ENCODE measurements at regions not wholly inside any gene's neighbourhood (a gene's known extent, or its start where the extent isn't known, plus 50 kb on each side); places are given as distances from the start of the nearest gene placed in this dataset.

- H3K36me3 ChIP-seq (ENCODE audit: control insufficient read depth, insufficient read depth, low read length), result no peaks in the 10 kb centered on the region
- no peak for DNase-seq (ENCODE audit: extremely low read depth, insufficient read length)
- no peaks in the 10 kb centered on the region for H3K27me3 ChIP-seq (replicated peaks; ENCODE audit: control insufficient read depth, insufficient read depth, low read length)
- TF ChIP-seq CTCF (IDR thresholded peaks at IDR 0.05; ENCODE audit: insufficient read depth, low read length, poor library complexity, severe bottlenecking), result no peak
- no peak overlapping the region for H3K4me3 ChIP-seq (replicated peaks; ENCODE audit: low read depth, low read length)
Measured at GRCh38 chr2:160908157-160908556, 252.1 kb upstream of the TANK start.

GRCh38 chr2:160909781-160910242, 250.4 kb upstream of the TANK start:
- no peaks in the 10 kb centered on the region for H3K27me3 ChIP-seq (replicated peaks; ENCODE audit: control insufficient read depth, insufficient read depth, low read length)
- no peak for TF ChIP-seq CTCF (IDR thresholded peaks at IDR 0.05; ENCODE audit: insufficient read depth, low read length, poor library complexity, severe bottlenecking)
- no peak overlapping the region for H3K4me3 ChIP-seq (replicated peaks; ENCODE audit: low read depth, low read length)
- H3K36me3 ChIP-seq (ENCODE audit: control insufficient read depth, insufficient read depth, low read length), result no peaks in the 10 kb centered on the region
- DNase-seq (ENCODE audit: extremely low read depth, insufficient read length), result no peak

DNA sequence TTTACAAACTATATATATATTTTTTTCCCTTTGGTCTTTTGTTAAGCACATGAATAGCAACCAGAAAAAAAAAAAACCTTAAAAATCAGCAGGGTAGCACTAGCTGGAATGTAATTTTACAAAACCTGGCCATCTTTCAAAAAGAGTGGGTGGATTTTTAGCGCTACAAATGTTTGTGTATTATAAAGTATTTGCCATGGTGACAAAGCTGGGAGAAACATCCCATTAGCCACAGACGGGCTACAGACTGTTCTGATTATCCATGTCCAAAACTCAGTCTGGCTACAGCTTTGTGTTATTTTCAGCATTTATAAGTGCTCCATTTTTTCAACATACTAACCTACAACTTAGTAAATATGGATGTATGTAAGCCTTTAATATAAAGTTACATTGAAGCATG, 249.5 kb upstream of the TANK start:
- no peak for TF ChIP-seq CTCF (IDR thresholded peaks at IDR 0.05; ENCODE audit: insufficient read depth, low read length, poor library complexity, severe bottlenecking)
- Histone ChIP-seq H3K4me3 (replicated peaks; ENCODE audit: low read depth, low read length) (no peak overlapping the region), H3K27me3 (replicated peaks; ENCODE audit: control insufficient read depth, insufficient read depth, low read length) (no peaks in the 10 kb centered on the region), H3K36me3 (ENCODE audit: control insufficient read depth, insufficient read depth, low read length) (no peaks in the 10 kb centered on the region)
- no peak for DNase-seq (ENCODE audit: extremely low read depth, insufficient read length)

DNA sequence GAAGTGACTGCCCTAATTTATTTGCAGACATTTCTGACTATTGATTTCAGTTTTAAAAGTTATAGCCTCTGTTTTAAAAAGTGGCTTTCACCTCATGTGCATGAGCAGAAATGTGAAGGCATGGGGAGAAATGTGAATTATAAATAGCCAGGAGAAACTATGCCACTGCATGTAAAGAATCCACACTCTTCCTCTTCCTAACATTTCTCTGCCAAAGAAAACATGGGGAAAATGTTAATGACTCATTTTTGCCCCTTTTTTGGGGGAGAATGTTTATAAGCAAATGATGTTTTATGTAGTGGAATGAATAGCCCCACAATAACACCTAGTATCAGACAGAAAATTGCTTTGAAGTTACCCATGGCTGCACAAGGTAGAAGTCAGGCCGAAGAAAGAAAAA, 249.0 kb upstream of the TANK start:
- Histone ChIP-seq H3K36me3 (ENCODE audit: control insufficient read depth, insufficient read depth, low read length) (no peaks in the 10 kb centered on the region), H3K4me3 (replicated peaks; ENCODE audit: low read depth, low read length) (no peak overlapping the region), H3K27me3 (replicated peaks; ENCODE audit: control insufficient read depth, insufficient read depth, low read length) (no peaks in the 10 kb centered on the region)
- no peak for TF ChIP-seq CTCF (IDR thresholded peaks at IDR 0.05; ENCODE audit: insufficient read depth, low read length, poor library complexity, severe bottlenecking)
- no peak for DNase-seq (ENCODE audit: extremely low read depth, insufficient read length)

DNA sequence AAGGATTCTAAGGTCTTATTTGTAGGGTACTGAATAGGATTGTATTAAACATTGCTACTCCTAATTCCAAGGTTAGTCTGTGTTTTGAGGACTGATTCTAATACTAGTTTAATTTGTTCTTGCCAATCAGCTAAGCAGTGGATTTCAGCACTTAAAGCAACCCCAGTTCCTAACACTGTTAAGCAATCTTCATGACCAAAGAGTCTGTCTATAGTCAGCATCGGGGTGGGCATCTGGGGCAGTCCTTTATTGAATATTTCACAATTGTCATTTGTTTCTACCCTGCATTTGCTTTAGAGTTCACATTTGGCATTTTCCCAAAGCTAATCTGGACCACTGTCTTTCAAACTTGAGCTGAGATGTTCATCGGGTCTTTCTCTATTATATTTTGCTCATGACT, 248.0 kb upstream of the TANK start:
- no peak for DNase-seq (ENCODE audit: extremely low read depth, insufficient read length)
- no peak for TF ChIP-seq CTCF (IDR thresholded peaks at IDR 0.05; ENCODE audit: insufficient read depth, low read length, poor library complexity, severe bottlenecking)
- Histone ChIP-seq H3K36me3 (ENCODE audit: control insufficient read depth, insufficient read depth, low read length) (no peaks in the 10 kb centered on the region), H3K4me3 (replicated peaks; ENCODE audit: low read depth, low read length) (no peak overlapping the region), H3K27me3 (replicated peaks; ENCODE audit: control insufficient read depth, insufficient read depth, low read length) (no peaks in the 10 kb centered on the region)

GRCh38 chr2:160913323-160913722, 246.9 kb upstream of the TANK start:
- H3K36me3 ChIP-seq (ENCODE audit: control insufficient read depth, insufficient read depth, low read length), result no peaks in the 10 kb centered on the region
- H3K4me3 ChIP-seq (replicated peaks; ENCODE audit: low read depth, low read length), result no peak overlapping the region
- H3K27me3 ChIP-seq (replicated peaks; ENCODE audit: control insufficient read depth, insufficient read depth, low read length), result no peaks in the 10 kb centered on the region
- no peak for TF ChIP-seq CTCF (IDR thresholded peaks at IDR 0.05; ENCODE audit: insufficient read depth, low read length, poor library complexity, severe bottlenecking)
- DNase-seq (ENCODE audit: extremely low read depth, insufficient read length), result no peak
